Transverse colon (tissue), 4 donors: ENCODE measurements at regions not wholly inside any gene's neighbourhood (a gene's known extent, or its start where the extent isn't known, plus 50 kb on each side); places are given as distances from the start of the nearest gene placed in this dataset.

Source experiments
- DNase-seq: peaks from one replicate; pipeline ENCODE4 v3.0.0-alpha.2; 2019
- H3K27ac ChIP-seq, 4 donors: fragments of 200-600 bp; sonication (generic); 2 replicates each; pipeline ENCODE4 v1.5.1; 2016 to 2018; ENCODE audit warnings: inconsistent platforms in 4 of 4
- H3K27me3 ChIP-seq: fragments of 200-600 bp; sonication (generic); 2 replicates; pipeline ENCODE4 v1.5.1; 2017; ENCODE audit warnings: inconsistent platforms
- H3K36me3 ChIP-seq, 4 donors: fragments of 200-600 bp; sonication (generic); 2 replicates each; pipeline ENCODE4 v1.5.1; 2017 to 2019; ENCODE audit warnings: inconsistent platforms in 4 of 4
- H3K4me1 ChIP-seq, 4 donors: fragments of 200-600 bp; sonication (generic); 2 replicates each; pipeline ENCODE4 v1.5.1; 2017 to 2020; ENCODE audit warnings: inconsistent platforms in 4 of 4
- H3K4me3 ChIP-seq, 4 donors: fragments of 200-600 bp; sonication (generic); 1 replicate in 1 of 4; 2 replicates in 3 of 4; pipeline versions ENCODE4 v1.5.1 to v1.6.1; 2017 to 2019; ENCODE audit warnings: inconsistent platforms in 4 of 4
- H3K9me3 ChIP-seq, 2 donors: fragments of 200-600 bp; sonication (generic); 2 replicates each; pipeline ENCODE4 v1.5.1; 2017 to 2019; ENCODE audit warnings: inconsistent platforms in 2 of 2
- CTCF ChIP-seq, 5 experiments: fragments of 200-600 bp in 3 of 5; fragments of 450-650 bp in 2 of 5; sonication (generic) in 3 of 5; IDR thresholded peaks; 1 replicate in 2 of 5; 2 replicates in 3 of 5; pipeline ENCODE4 v1.5.1; 2016 to 2017; ENCODE audit warnings: antibody characterized with exemption in 5 of 5, inconsistent platforms in 3 of 5, mild to moderate bottlenecking in 2 of 5, moderate library complexity in 1 of 5
- EP300 ChIP-seq: sonication (generic); formaldehyde crosslinking; IDR thresholded peaks from one replicate; pipeline ENCODE4 v1.6.1; 2017; ENCODE audit warnings: antibody characterized with exemption, low read depth
- POLR2A ChIP-seq: fragments of 450-650 bp; IDR thresholded peaks from one replicate; pipeline ENCODE4 v1.6.1; 2016; ENCODE audit warnings: antibody characterized with exemption, mild to moderate bottlenecking, moderate library complexity
- POLR2AphosphoS5 ChIP-seq, 3 donors: sonication (generic); formaldehyde crosslinking; IDR thresholded peaks; one replicate each; pipeline ENCODE4 v1.6.1; 2016; ENCODE audit warnings: antibody characterized with exemption in 3 of 3
- WGBS, 2 donors: methylation state at CpG; one replicate each; pipeline ENCODE4 v1.1.5; 2018; ENCODE audit warnings: low coverage in 1 of 2; 5-methylcytosine and 5-hydroxymethylcytosine counted together
- in situ Hi-C, 4 donors: fragments of 200-750 bp; cut with MboI; loops; one replicate each; pipeline versions ENCODE4 v1.15.0 to v1.15.1; 2017; ENCODE audit warnings: low sequenced_read_pairs in 3 of 4, low pct_ligation_motif_present in 1 of 4, low pct_unique_long_range_greater_than_20kb in 1 of 4
- intact Hi-C: fragments of 100-400 bp; cut with DNase I; formaldehyde crosslinking; loops from one replicate; pipeline ENCODE4 v1.15.1; 2023; ENCODE audit warnings: low total_unique reads

GRCh38 chr3:193052354-193053045 lies 134.8 kb upstream of the MB21D2 start:
- H3K4me3 ChIP-seq = no peak overlapping the region
- no peak overlapping the region for H3K27ac ChIP-seq
- in situ Hi-C loops = no loop called here
- DNase-seq = no peak
- no peaks in the 10 kb centered on the region for H3K4me1 ChIP-seq
- no peaks in the 10 kb centered on the region for H3K36me3 ChIP-seq
- H3K27me3 ChIP-seq = no peaks in the 10 kb centered on the region
- no peaks in the 10 kb centered on the region for H3K9me3 ChIP-seq
- WGBS, 2 donors = 75 to 81% methylated on average over 5 to 8 of the region's 8 CpGs
- intact Hi-C loops = no loop called here
- TF ChIP-seq POLR2A (no peak), CTCF (IDR thresholded peaks at IDR 0.05) (no peak), POLR2AphosphoS5 (IDR thresholded peaks at IDR 0.05) (no peak), EP300 (no peak)

GRCh38 chr3:193053046-193053435 lies 135.4 kb upstream of the MB21D2 start:
- no peak overlapping the region for H3K27ac ChIP-seq
- H3K9me3 ChIP-seq = no peaks in the 10 kb centered on the region
- intact Hi-C loops = no loop called here
- TF ChIP-seq POLR2AphosphoS5 (IDR thresholded peaks at IDR 0.05) = no peak
- TF ChIP-seq POLR2A = no peak
- no peak overlapping the region for H3K4me3 ChIP-seq
- DNase-seq = no peak
- no peaks in the 10 kb centered on the region for H3K36me3 ChIP-seq
- H3K27me3 ChIP-seq = no peaks in the 10 kb centered on the region
- in situ Hi-C loops = no loop called here
- no peaks in the 10 kb centered on the region for H3K4me1 ChIP-seq

GRCh38 chr3:193055352-193055751 lies 137.7 kb upstream of the MB21D2 start:
- TF ChIP-seq POLR2AphosphoS5 (IDR thresholded peaks at IDR 0.05) = no peak
- TF ChIP-seq CTCF (IDR thresholded peaks at IDR 0.05) = no peak
- no peak for TF ChIP-seq POLR2A
- no peak for TF ChIP-seq EP300
- intact Hi-C loops = no loop called here
- WGBS, 2 donors = 68 to 71% methylated on average over 10 of the region's 10 CpGs
- Histone ChIP-seq H3K27ac (no peak overlapping the region), H3K9me3 (no peaks in the 10 kb centered on the region), H3K27me3 (no peaks in the 10 kb centered on the region), H3K4me3 (no peak overlapping the region), H3K4me1 (no peaks in the 10 kb centered on the region), H3K36me3 (no peaks in the 10 kb centered on the region)
- DNase-seq = no peak
- in situ Hi-C loops = no loop called here

- intact Hi-C loops (no loop called here), in situ Hi-C loops (no loop called here)
- Histone ChIP-seq H3K36me3 (no peaks in the 10 kb centered on the region), H3K9me3 (no peaks in the 10 kb centered on the region), H3K4me3 (no peak overlapping the region), H3K27ac (no peak overlapping the region), H3K27me3 (no peaks in the 10 kb centered on the region), H3K4me1 (no peaks in the 10 kb centered on the region)
- DNase-seq = no peak
- 47 to 52% methylated on average over 2 of the region's 2 CpGs for WGBS, 2 donors
- TF ChIP-seq POLR2A (no peak), POLR2AphosphoS5 (IDR thresholded peaks at IDR 0.05) (no peak), EP300 (no peak), CTCF (IDR thresholded peaks at IDR 0.05) (no peak)
These were observed 140.0 kb upstream of the MB21D2 start for GRCh38 chr3:193057616-193058015.
